SK-N-SH (cell line): ENCODE measurements at regions not wholly inside any gene's neighbourhood (a gene's known extent, or its start where the extent isn't known, plus 50 kb on each side); places are given as distances from the start of the nearest gene placed in this dataset.

Experiments used
- CTCF ChIA-PET: fragments of 300-600, 350-600 bp; formaldehyde crosslinking; extraction: SDS; loops from one replicate; lab custom pipeline; 2021; lab: Yijun Ruan, JAX
- POLR2A ChIA-PET: fragments of 350-600 bp; sonication (Branson Sonifier 250); formaldehyde crosslinking; extraction: SDS; loops from one replicate; lab custom pipeline; 2020; ENCODE audit warnings: antibody characterized with exemption, inconsistent platforms; lab: Yijun Ruan, JAX
- DNase-seq: peaks from one replicate; pipeline ENCODE4 v3.0.0; 2012
- H2AFZ ChIP-seq: fragments of 200-600 bp; sonication (generic); 2 replicates; pipeline ENCODE4 v1.8.1; 2016; ENCODE audit warnings: antibody characterized with exemption, mild to moderate bottlenecking, low read depth
- H3F3A ChIP-seq: fragments of 200-600 bp; sonication (generic); replicated peaks from 2 replicates; pipeline ENCODE3; 2016; ENCODE audit warnings: antibody characterized with exemption, mild to moderate bottlenecking; ENCODE audit not compliant: insufficient read depth
- H3K27ac ChIP-seq, 2 experiments: fragments of 200-500 bp in 1 of 2; fragments of 200-600 bp in 1 of 2; sonication (Bioruptor generic) in 1 of 2; sonication (generic), shearing (Covaris generic) in 1 of 2; 2 replicates each; pipeline versions ENCODE4 v1.5.1 to v1.6.1; 2014 to 2016; ENCODE audit warnings: low read depth in 2 of 2, inconsistent platforms in 1 of 2, low read length in 1 of 2, mild to moderate bottlenecking in 1 of 2, mixed read lengths in 1 of 2
- H3K27me3 ChIP-seq: fragments of 200-600 bp; sonication (generic), shearing (Covaris generic); 2 replicates; pipeline ENCODE4 v1.6.1; 2016; ENCODE audit warnings: mixed run types; ENCODE audit not compliant: insufficient read depth
- H3K36me3 ChIP-seq, 2 experiments: fragments of 200-500 bp in 1 of 2; fragments of 200-600 bp in 1 of 2; sonication (Bioruptor generic) in 1 of 2; sonication (generic) in 1 of 2; replicated peaks in 1 of 2; 2 replicates each; pipeline versions ENCODE3 to v1.5.1; 2014 to 2016; ENCODE audit warnings: low read length in 1 of 2, mild to moderate bottlenecking in 1 of 2; ENCODE audit not compliant: insufficient read depth in 2 of 2, control insufficient read depth in 1 of 2
- H3K4me1 ChIP-seq, 2 experiments: fragments of 200-500 bp in 1 of 2; fragments of 200-600 bp in 1 of 2; sonication (Bioruptor generic) in 1 of 2; sonication (generic), shearing (Covaris generic) in 1 of 2; 2 replicates each; pipeline versions ENCODE4 v1.5.1 to v1.6.1; 2014 to 2016; ENCODE audit warnings: low read depth in 1 of 2, low read length in 1 of 2, mixed run types in 1 of 2; ENCODE audit not compliant: insufficient read depth in 2 of 2, control insufficient read depth in 1 of 2
- H3K4me2 ChIP-seq: fragments of 200-600 bp; sonication (generic), shearing (Covaris generic); 2 replicates; pipeline ENCODE4 v1.6.1; 2017; ENCODE audit warnings: mixed run types
- H3K4me3 ChIP-seq, 2 experiments: fragments of 200-500 bp in 1 of 2; fragments of 200-600 bp in 1 of 2; sonication (Bioruptor generic) in 1 of 2; sonication (generic), shearing (Covaris generic) in 1 of 2; 2 replicates each; pipeline versions ENCODE4 v1.5.1 to v1.8.1; 2014 to 2016; ENCODE audit warnings: low read depth in 2 of 2, inconsistent platforms in 1 of 2, low read length in 1 of 2, mild to moderate bottlenecking in 1 of 2, mixed read lengths in 1 of 2, moderate library complexity in 1 of 2
- H3K79me2 ChIP-seq: fragments of 200-600 bp; sonication (generic); 2 replicates; pipeline ENCODE4 v1.8.1; 2017; ENCODE audit warnings: mild to moderate bottlenecking; ENCODE audit not compliant: insufficient read depth
- H3K9ac ChIP-seq: fragments of 200-600 bp; sonication (generic); 2 replicates; pipeline ENCODE4 v1.6.1; 2017; ENCODE audit warnings: mixed run types
- H3K9me2 ChIP-seq: fragments of 200-600 bp; sonication (generic); 2 replicates; pipeline ENCODE4 v1.6.1; 2017; ENCODE audit warnings: mixed run types
- H3K9me3 ChIP-seq: fragments of 200-600 bp; sonication (generic); 2 replicates; pipeline ENCODE4 v1.6.1; 2017; ENCODE audit warnings: mixed run types, mild to moderate bottlenecking, moderate library complexity
- H4K20me1 ChIP-seq: fragments of 200-600 bp; sonication (generic); 2 replicates; pipeline ENCODE4 v1.6.1; 2017; ENCODE audit warnings: mild to moderate bottlenecking, mixed run types; ENCODE audit not compliant: insufficient read depth
- ELF1 ChIP-seq: IDR thresholded peaks from 2 replicates; pipeline ENCODE4 v1.4.0; 2012
- EP300 ChIP-seq, 2 experiments: IDR thresholded peaks; 2 replicates each; pipeline versions ENCODE4 v1.4.0 to v1.6.1; 2012; ENCODE audit warnings: borderline replicate concordance in 1 of 2, low read depth in 1 of 2, low read length in 1 of 2
- EZH2phosphoT487 ChIP-seq: fragments of 200-600 bp; sonication (generic); IDR thresholded peaks from 2 replicates; pipeline ENCODE4 v1.6.1; 2017; ENCODE audit warnings: low read depth, mixed run types, mild to moderate bottlenecking, antibody characterized with exemption, moderate library complexity, borderline replicate concordance
- FOXJ3 ChIP-seq: sonication (generic); formaldehyde crosslinking; IDR thresholded peaks from 2 replicates; pipeline ENCODE4 v1.5.1; 2020; ENCODE audit warnings: mild to moderate bottlenecking, missing genetic modification reagents
- FOXM1 ChIP-seq: IDR thresholded peaks from 2 replicates; pipeline ENCODE4 v1.4.0; 2012; ENCODE audit warnings: low read depth, mild to moderate bottlenecking
- GATA2 ChIP-seq: sonication (generic); formaldehyde crosslinking; IDR thresholded peaks from 2 replicates; pipeline ENCODE4 v1.5.0; 2020; ENCODE audit warnings: mild to moderate bottlenecking, missing genetic modification reagents
- MEF2A ChIP-seq: IDR thresholded peaks from 2 replicates; pipeline ENCODE4 v1.4.0; 2012; ENCODE audit warnings: low read depth, borderline replicate concordance
- POLR2AphosphoS5 ChIP-seq: IDR thresholded peaks from 2 replicates; pipeline ENCODE4 v1.6.1; 2012; ENCODE audit warnings: low read depth, low read length
- RXRA ChIP-seq: IDR thresholded peaks from 2 replicates; pipeline ENCODE4 v1.4.0; 2012; ENCODE audit warnings: low read depth, mild to moderate bottlenecking, borderline replicate concordance
- SMC3 ChIP-seq: IDR thresholded peaks from 2 replicates; pipeline ENCODE4 v1.6.1; 2012; ENCODE audit warnings: low read depth, low read length, improper control_type of control experiment
- TAF1 ChIP-seq: IDR thresholded peaks from 2 replicates; pipeline ENCODE4 v1.6.1; 2012; ENCODE audit warnings: low read depth, mild to moderate bottlenecking, low read length, moderate library complexity, borderline replicate concordance
- TCF12 ChIP-seq: IDR thresholded peaks from 2 replicates; pipeline ENCODE4 v1.4.0; 2012
- YY1 ChIP-seq: IDR thresholded peaks from 2 replicates; pipeline ENCODE4 v1.4.0; 2012; ENCODE audit warnings: low read depth, mild to moderate bottlenecking
- WGBS: methylation state at CpG from one replicate; pipeline ENCODE4 v1.1.6; 2017; ENCODE audit warnings: low lambda C conversion rate; 5-methylcytosine and 5-hydroxymethylcytosine counted together
- TF ChIP-seq, protein P1 (sequence below): fragments of 150-350 bp; IDR thresholded peaks from 2 replicates; pipeline ENCODE4 v1.6.1; 2016; ENCODE audit warnings: mild to moderate bottlenecking, low read depth, low read length
- TF ChIP-seq, protein P2 (sequence below): IDR thresholded peaks from 2 replicates; pipeline ENCODE4 v1.4.0; 2012; ENCODE audit warnings: low read depth
- TF ChIP-seq, protein P3 (sequence below): IDR thresholded peaks from 2 replicates; pipeline ENCODE4 v1.4.0; 2012; ENCODE audit warnings: low read depth, borderline replicate concordance
- TF ChIP-seq, protein P4 (sequence below): fragments of 150-350 bp; IDR thresholded peaks from 2 replicates; pipeline ENCODE4 v1.6.1; 2017; ENCODE audit warnings: antibody characterized with exemption, low read length, low read depth, borderline replicate concordance
- TF ChIP-seq, protein P5 (sequence below): IDR thresholded peaks from 2 replicates; pipeline ENCODE4 v1.4.0; 2012; ENCODE audit warnings: low read depth, borderline replicate concordance

DNA sequence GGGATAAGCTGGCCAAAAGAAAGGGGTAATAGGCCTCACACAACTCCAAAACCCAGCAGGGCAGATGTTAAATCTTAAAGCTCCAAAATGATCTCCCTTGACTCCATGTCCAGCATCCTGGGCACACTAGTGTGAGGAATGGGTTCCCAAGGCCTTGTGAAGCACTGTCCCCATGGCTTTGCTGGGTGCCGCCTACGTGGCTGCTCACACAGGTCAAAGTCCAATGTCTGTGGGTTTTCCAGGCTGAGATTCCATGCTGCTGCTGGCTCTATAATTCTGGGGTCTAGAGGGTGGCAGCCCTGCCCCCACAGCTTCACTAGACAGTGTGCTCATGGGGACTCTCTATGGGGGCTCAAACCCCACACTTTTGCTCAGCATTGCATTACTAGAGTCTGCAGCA lies 145.3 kb upstream of the GRIN2B start:
- no peak overlapping the region for H3K9ac ChIP-seq
- no peaks in the 10 kb centered on the region for H3F3A ChIP-seq
- H3K9me3 ChIP-seq: no peaks in the 10 kb centered on the region
- no peak overlapping the region for H3K4me2 ChIP-seq
- POLR2A ChIA-PET: no interaction called here
- no peaks in the 10 kb centered on the region for H4K20me1 ChIP-seq
- H3K27ac ChIP-seq: no peak overlapping the region
- CTCF ChIA-PET: no interaction called here
- H3K4me1 ChIP-seq: no peaks in the 10 kb centered on the region
- no peaks in the 10 kb centered on the region for H3K36me3 ChIP-seq
- H3K9me2 ChIP-seq: no peaks in the 10 kb centered on the region
- TF ChIP-seq, protein P1, sequence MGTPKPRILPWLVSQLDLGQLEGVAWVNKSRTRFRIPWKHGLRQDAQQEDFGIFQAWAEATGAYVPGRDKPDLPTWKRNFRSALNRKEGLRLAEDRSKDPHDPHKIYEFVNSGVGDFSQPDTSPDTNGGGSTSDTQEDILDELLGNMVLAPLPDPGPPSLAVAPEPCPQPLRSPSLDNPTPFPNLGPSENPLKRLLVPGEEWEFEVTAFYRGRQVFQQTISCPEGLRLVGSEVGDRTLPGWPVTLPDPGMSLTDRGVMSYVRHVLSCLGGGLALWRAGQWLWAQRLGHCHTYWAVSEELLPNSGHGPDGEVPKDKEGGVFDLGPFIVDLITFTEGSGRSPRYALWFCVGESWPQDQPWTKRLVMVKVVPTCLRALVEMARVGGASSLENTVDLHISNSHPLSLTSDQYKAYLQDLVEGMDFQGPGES: no peak
- no peak for TF ChIP-seq TAF1
- no peak for TF ChIP-seq FOXM1
- TF ChIP-seq EP300 (IDR thresholded peaks at IDR 0.05; ENCODE audit: borderline replicate concordance in 1 of 2, low read depth in 1 of 2, low read length in 1 of 2): no peak
- TF ChIP-seq POLR2AphosphoS5: no peak
- TF ChIP-seq ELF1: no peak
- TF ChIP-seq, protein P2, sequence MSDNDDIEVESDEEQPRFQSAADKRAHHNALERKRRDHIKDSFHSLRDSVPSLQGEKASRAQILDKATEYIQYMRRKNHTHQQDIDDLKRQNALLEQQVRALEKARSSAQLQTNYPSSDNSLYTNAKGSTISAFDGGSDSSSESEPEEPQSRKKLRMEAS: no peak
- TF ChIP-seq TCF12: no peak
- no peak for TF ChIP-seq SMC3
- TF ChIP-seq, protein P3, sequence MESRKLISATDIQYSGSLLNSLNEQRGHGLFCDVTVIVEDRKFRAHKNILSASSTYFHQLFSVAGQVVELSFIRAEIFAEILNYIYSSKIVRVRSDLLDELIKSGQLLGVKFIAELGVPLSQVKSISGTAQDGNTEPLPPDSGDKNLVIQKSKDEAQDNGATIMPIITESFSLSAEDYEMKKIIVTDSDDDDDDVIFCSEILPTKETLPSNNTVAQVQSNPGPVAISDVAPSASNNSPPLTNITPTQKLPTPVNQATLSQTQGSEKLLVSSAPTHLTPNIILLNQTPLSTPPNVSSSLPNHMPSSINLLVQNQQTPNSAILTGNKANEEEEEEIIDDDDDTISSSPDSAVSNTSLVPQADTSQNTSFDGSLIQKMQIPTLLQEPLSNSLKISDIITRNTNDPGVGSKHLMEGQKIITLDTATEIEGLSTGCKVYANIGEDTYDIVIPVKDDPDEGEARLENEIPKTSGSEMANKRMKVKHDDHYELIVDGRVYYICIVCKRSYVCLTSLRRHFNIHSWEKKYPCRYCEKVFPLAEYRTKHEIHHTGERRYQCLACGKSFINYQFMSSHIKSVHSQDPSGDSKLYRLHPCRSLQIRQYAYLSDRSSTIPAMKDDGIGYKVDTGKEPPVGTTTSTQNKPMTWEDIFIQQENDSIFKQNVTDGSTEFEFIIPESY: no peak
- TF ChIP-seq, protein P4, sequence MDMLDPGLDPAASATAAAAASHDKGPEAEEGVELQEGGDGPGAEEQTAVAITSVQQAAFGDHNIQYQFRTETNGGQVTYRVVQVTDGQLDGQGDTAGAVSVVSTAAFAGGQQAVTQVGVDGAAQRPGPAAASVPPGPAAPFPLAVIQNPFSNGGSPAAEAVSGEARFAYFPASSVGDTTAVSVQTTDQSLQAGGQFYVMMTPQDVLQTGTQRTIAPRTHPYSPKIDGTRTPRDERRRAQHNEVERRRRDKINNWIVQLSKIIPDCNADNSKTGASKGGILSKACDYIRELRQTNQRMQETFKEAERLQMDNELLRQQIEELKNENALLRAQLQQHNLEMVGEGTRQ: no peak
- TF ChIP-seq GATA2 (CRISPR knock-in tag): no peak
- TF ChIP-seq FOXJ3 (CRISPR knock-in tag): no peak
- TF ChIP-seq RXRA: no peak
- no peak for TF ChIP-seq YY1
- no peak for TF ChIP-seq EZH2phosphoT487
- TF ChIP-seq MEF2A: no peak
- TF ChIP-seq, protein P5, sequence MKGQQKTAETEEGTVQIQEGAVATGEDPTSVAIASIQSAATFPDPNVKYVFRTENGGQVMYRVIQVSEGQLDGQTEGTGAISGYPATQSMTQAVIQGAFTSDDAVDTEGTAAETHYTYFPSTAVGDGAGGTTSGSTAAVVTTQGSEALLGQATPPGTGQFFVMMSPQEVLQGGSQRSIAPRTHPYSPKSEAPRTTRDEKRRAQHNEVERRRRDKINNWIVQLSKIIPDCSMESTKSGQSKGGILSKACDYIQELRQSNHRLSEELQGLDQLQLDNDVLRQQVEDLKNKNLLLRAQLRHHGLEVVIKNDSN: no peak
- no peak overlapping the region for H2AFZ ChIP-seq
- no peak for DNase-seq
- no peaks in the 10 kb centered on the region for H3K27me3 ChIP-seq
- H3K79me2 ChIP-seq: no peaks in the 10 kb centered on the region
- WGBS: no CpG with 5 or more reads among the region's 2 CpGs
- no peak overlapping the region for H3K4me3 ChIP-seq
